GM20431 (cell line): ENCODE measurements at regions not wholly inside any gene's neighbourhood (a gene's known extent, or its start where the extent isn't known, plus 50 kb on each side); places are given as distances from the start of the nearest gene placed in this dataset.
"Not testable (repeated sequence)": the region's sequence is repeated elsewhere in the genome, so short reads cannot be mapped to it uniquely, and the experiment has no call there.

Experiments
- in situ Hi-C: fragments of 300-500 bp; cut with MseI, MboI; formaldehyde crosslinking; loops from one replicate; pipeline ENCODE4 v1.15.0; 2020; ENCODE audit warnings: low sequenced_read_pairs; ENCODE audit not compliant: unreplicated experiment

DNA sequence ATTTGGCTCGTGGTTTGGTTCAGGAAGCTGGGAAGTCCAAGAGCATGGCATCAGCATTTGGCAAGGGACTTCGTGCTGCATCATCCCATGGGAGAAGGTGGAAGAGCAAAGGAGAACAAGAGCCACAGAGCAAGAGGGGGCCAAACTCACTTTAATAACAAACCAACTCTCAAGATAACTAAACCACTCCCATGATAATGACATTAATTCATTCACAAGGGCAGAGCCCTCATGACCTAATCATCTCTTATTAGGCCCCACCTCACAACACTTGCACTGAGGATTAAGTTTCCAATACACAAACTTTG is 113.4 kb upstream of the ATXN3L start:
- in situ Hi-C loops = no loop called here

DNA sequence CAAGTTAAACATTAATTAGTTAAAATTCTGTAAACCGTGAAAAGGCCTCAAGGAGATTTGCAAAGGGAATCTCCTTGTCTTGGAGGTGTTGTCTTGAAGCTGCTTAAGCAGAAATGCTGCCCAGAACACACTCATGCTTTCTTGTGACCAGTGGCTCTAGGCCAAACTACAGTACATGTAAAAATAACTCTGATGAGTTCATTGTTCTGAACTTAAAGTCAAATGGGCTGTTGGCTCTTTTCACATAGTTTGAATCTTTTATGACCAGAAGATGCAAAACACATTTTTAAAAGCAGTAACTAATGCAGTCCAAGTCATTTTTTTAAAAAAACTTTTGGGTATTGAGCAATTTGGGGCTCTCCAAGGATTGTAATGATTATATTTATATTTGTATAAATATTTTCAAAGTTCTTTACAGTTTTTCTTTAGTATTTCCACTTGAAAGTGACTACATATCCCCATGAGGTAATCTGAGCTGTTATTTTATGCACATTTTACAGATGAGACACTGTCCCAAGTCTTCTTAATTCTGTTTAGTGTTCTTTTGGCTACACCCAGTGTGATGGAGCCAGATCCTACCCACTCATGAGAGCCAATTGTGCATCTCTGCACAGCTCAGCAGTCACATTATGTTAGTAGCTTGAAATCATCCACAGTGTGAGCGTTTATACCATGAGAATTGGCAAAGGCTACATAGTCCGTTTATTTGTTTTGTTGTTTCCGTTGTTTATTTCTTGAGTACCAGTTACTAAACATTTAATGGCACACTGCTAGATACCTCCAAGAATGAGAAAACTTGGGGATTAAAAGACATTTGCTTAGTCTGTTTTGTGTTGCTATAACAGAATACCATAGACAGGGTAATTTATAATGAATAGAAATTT is 112.8 kb upstream of the ATXN3L start:
- in situ Hi-C loops = no loop called here

DNA sequence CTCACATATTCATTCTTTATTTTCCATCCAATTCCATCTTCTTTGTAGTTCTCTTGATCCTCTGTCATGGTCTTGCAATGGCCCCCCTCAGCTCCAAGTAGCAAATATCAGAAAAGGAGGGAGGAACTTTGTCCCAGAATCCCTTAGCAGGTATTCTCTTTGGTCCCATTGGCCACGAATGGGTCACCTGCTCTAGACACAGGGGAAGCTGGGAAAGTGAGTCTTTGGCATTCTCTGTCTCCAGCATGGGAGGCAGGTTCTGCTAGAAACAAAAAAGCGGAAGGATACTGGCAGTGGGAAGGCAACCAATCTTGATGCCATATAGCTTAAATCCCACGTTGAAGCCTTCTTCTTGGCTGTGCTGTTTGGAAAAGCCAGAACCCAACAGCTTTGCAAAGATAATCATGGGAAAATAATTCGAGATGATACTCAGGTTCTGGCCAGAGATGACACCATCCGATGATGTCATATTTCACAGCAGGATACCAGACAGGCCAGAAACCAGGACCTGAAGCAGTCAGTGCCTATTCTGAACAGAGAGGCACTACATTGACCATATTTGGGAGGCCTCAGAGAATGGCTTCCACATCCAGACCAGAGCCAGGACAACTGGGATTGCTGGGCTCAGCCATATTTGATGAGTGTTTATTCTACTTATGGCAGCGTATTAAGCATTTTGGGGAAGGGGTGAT is 110.4 kb upstream of the ATXN3L start:
- in situ Hi-C loops = no loop called here

DNA sequence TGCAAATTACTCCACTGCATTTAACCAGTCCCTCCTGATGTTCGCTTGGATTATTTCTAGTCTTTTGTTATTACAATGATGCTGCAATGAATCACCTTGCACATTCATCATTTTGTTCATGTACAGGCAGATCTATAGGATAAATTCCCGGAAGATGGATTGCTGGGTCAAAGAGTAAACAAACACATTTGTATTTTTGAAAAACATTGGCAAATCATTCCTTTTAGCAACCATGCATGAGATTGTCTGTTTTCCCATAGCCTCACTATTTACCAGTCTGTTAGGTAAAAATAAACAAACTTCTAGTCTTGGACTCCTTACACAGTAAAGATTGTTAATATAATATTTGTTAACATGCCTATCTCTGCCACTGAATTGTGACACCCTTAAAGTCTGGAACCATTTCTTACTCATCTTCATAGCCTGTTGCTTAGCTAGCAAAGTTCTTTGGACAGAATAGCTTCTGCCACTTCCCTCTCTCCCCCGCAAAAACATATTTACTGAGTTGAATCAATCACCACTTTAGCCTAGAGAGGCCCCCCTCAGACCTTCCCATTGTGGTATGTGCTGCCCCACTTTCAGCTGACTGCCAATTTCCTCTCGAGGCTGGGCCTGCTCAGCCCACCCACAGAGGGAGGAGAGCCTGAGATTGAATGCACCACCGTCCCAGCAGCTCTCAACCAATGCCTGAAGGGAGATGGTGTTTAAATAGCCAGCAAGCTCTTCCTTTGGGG is 108.4 kb upstream of the ATXN3L start:
- in situ Hi-C loops = no loop called here

DNA sequence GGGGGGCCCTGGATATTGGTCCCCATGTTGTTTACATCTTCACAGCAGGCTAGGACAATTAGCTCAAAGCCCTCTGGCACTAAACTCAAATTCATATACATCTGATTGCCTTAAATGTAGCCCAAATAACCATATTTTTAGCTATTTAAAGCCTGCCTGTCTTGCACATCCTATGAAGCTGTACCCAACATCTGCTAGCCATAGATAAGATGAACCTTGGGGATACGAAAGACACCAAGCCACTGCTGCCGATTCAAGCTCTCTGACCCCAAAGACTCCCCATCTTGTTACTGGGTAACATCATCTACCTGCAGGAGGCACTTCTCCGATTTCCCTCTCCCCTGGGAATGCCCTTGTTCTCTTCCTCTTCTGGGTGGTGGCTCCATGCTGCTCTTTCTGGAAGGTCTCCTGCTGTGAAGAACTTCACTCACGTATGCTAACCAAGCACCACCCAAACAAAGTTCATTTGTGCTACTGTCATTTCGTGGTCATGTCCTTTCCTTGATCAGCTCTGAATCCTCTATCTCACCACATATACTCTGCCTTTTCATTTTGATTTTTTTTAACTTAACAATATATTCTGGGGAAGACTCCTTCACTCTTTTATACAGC is 107.7 kb upstream of the ATXN3L start:
- in situ Hi-C loops = no loop called here

DNA sequence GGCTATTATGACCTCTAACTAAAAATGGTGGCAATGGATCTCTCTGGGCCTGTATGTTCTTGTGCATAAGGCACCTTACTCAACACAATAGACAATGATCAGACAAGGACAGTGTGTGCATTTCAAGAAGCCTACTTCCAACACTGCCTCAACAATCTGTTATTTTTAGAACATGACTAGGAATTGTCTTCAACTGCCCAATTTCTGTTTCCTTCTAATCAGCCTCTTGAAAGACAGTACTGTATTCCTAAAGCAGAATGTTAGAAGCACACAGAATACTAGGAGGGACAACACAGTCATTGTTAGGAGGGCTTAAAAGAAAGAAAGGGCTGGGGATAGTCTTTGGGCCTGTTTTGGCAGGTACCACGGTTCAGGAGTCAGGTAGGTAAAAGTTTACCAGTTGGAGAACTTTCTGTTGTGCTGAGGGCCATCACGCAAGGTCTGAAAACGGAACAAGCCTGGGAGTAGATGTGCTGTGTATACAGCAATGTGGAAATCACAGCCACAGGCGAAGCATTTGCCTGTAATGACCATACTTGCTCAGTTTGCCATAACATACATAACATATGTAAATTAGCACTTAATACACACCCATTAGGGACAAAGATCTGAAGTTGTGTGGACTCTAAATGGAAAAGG is 100.8 kb upstream of the ATXN3L start:
- in situ Hi-C loops = no loop called here

DNA sequence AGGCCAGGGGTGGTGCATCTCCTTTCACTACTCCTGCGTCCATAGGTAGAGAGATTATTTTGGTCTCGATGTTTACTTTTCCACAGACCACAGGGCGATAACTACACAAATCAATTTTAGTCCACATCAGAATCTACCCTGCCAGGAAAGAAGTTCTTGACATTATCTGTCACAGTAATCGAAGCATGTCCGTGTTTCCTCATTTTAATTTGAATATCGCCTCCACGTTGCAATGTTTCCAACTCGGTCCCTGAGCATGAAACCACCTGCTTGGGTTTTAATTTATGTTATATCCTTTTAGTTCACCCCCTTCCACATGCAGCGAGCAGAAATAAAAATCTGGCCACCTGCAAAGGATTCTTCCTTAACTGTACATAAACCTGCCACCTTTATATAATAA is 100.1 kb upstream of the ATXN3L start:
- in situ Hi-C loops = no loop called here

DNA sequence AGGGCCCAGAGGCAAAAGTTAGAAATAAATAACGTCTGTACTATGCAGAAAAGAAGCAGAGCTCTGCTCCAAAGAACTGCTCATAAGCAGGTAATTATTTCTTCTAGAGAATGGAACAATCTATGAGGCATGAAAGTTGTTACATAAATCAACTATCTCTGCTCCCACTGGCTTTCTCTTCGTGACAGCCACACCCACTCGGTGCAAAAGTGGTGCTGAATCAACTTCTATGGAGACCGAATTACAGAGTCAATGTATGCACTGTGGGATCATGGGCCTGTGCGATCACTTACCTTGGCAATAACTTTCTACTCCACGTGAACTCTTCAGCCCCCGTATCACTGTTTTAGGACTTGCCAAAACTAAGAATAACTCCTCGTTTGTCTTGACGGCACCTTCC is 99.4 kb upstream of the ATXN3L start:
- in situ Hi-C loops = no loop called here

DNA sequence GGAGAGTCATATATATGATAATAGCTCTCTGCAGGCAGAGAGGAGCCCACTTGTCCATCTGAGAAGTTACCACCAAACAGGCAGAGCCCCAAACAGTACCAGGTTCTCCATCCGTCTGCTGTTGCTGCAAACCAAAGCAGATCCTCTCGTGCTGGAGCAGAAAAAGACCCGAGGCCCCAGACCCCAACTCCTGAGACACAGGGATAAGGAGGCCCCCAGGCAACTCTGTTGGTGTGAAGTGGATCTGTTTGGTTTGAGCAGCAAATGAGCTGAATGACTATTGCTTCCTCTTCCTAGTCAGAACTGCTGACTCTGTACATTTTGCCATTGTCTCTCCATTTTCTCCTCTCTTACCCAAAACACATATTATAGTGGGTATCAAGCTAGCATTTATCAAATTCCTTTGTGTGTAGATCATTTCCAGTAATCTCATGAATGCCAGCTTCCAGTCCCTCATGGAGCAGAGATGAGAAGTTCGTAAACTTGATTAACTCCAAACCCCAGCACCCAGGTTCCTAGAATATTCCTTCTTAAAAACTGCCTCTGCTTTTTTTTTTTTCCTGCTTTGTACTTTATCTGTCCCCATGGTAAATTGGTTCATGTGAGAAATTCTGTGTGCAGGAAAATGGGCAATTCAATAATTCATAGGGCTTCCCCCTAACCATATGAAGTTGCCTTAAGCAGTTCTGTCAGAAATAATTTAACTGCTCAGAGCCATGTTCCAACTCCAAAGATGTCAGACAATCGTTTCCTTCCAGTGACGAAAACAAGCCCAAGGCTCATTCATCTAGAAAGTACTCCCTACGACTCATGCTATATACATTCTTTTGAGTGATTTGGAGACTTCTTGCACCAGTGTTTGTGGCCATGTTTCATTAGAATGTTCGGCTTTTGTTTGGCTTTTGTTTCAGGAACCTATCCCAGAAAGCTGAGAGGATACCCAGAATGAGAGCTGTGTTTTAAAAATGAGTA is 98.6 kb upstream of the ATXN3L start:
- in situ Hi-C loops = no loop called here

DNA sequence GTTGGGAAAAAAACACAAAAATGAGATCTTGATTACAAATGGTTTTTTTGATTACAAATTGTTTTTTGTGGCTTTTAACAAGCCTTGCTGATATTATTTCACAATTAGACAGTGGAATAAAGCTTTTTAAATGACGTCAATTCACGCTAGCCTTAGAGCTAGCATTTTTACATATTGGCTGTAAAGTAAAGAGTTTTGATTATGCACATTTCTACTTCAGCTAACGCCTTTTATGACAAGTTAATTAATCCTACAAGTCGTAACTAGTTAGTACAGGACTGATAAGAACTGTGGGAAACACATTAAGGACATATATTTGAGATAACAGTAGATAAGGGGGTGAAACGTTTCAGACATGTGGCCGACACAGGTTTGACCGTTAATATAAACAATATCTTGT is 95.7 kb upstream of the ATXN3L start:
- in situ Hi-C loops = no loop called here

DNA sequence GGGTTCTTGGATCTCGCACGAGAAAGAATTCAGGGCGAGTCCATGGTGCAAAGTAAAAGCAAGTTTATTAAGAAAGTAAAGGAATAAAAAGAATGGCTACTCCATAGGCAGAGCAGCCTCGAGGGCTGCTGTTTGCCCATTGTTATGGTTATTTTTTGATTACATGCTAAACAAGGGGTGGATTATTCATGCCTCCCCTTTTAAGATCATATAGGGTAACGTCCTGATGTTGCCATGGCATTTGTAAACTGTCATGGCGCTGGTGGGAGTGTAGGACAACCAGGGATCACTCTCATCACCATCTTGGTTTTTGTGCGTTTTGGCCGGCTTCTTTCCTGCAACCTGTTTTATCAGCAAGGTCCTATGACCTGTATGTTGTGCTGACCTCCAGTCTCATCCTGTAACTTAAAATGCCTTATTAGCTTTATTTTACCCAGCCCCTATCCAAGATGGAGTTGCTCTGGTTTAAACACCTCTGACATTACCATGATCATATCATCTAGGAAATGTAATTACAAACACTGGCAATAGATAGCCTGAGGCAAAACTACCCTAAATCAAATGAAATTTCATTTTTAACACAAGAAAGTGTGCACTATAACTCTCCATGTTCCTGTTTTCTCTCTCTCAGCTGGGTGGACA is 94.3 kb upstream of the ATXN3L start:
- in situ Hi-C loops = no loop called here

DNA sequence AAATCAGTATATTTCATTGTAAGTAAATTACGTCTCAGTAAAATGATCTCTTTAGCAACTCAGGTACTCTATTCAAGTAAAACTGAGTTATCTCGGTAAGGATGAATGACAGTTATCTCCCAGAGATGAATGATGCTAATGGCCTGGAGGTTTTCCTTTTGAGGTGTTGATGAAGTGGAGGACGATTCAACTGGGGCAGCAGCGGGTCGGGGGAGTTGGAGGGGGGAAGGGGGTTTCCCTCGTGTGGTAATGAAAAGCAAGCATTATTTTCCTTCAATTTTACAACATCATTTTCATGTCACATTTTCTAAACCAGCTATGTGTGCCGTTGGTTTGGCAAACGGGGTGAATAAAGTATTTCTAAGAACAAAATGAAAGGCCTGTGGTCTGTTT is 92.4 kb upstream of the ATXN3L start:
- in situ Hi-C loops = no loop called here

DNA sequence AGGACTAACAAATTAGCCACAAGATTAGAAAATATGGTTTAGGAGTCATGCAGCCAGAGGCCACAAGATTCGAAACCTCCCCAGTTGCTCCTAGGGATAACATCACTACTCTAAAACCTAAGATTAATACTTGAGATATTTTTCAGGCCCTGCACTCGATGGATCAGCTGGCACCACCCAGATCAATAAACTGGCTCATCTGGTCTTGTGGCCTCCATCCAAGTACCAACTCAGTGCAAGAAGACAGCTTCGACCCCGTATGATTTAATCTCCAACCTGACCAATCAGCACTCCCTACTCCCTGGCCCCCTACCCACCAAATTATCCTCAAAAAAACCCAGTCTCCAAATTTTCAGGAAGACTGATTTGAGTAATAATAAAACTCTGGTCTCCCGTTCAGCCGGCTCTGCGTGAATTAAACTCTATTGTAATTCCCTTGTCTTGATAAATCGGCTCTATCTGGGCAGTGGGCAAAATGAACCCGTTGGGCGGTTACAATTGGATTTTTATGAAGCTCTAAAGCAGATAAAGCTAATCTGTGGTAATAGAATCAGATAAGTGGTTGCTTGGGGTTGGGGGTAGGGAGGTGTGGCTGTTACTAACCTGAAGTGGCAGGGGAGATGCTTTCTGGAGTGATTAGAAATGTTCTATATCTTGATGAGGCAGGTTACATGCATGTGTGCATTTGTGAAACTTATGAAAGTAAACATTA is 91.8 kb upstream of the ATXN3L start:
- in situ Hi-C loops = no loop called here

DNA sequence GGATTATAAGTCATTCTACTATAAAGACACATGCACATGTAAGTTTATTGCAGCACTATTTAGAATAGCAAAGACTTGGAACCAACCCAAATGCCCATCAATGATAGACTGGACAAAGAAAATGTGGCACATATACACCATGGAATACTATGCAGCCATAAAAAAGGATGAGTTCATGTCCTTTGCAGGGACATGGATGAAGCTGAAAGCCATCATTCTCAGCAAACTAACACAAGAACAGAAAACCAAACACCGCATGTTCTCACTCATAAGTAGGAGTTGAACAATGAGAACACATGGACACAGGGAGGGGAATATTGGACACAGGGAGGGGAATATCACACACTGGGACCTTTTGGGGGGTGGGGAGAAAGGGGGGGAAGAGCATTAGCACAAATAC is 88.7 kb upstream of the ATXN3L start:
- in situ Hi-C loops = not testable (repeated sequence)

DNA sequence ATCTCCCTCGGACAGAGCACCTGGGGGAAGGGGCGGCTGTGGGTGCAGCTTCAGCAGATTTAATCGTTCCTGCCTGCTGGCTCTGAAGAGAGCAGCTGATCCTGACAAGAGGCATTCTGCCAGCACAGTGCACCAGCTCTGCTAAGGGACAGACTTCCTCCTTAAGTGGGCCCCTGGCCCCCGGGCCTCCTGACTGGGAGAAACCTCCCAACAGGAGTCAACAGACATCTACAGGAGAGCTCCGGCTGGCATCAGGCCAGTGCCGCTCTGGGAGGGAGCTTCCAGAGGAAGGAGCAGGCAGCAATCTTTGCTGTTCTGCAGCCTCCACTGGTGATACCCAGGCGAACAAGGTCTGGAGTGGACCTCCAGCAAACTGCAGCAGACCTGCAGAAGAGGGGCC is 84.9 kb upstream of the ATXN3L start:
- in situ Hi-C loops = not testable (repeated sequence)

DNA sequence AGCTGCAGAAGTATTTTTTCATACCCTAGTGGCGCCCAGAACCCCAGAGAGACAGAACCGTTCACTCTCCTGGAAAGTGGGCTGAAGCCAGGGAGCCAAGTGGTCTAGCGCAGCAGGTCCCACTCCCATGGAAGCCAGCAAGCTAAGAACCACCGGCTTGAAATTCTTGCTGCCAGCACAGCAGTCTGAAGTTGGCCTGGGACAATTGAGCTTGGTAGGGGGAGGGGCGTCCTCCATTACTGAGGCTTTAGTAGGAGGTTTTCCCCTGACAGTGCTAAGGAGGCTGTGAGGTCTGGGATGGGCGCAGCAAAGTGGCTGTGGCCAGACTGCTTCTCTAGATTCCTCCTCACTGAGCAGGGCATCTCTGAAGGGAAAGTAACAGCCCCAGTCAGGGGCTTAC is 84.5 kb upstream of the ATXN3L start:
- in situ Hi-C loops = no loop called here

DNA sequence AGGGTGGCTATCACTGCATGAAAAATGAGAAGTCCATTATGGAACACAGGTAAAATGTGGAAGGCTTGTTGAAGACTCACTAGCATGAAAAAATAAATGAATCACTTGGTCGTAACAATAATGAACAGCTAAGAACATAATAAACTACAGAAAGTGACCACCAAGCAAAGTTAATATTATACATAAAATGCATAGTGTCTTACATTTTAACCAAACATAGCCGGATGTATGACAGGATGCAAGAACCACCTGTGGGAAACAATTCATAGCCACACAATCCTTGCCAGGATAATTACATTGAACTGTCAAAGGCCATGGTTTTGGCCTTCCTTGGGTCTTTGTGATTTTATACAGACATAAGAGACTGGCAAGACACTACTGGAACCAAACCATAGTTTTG is 81.9 kb upstream of the ATXN3L start:
- in situ Hi-C loops = no loop called here

DNA sequence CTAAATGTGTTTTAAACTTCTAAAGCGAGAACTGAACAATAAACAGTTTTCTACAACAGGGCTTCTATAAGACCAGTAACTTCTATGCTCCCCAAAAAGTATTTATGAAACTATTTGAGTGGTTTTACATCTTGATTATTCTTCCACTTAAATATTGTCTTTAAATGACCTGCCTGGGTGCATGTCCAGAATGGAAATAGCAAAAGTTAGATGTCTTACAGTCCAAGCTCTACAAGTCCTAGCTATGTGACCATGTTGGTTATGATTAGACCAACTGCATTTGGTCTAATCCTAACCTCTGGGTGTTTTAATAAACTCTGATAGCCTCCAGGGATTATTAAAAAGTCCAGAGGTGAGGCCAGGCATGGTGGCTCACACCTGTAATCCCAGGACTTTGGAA is 79.0 kb upstream of the ATXN3L start:
- in situ Hi-C loops = no loop called here
